GM23338 (cell line): ENCODE measurements at regions not wholly inside any gene's neighbourhood (a gene's known extent, or its start where the extent isn't known, plus 50 kb on each side); places are given as distances from the start of the nearest gene placed in this dataset.

Source experiments
- ATAC-seq: fragments of 200-7000 bp; cut with Tn5 transposase; 3 replicates; pipeline ENCODE4 v1.9.1; 2020
- DNase-seq: peaks from one replicate; pipeline ENCODE4 v3.0.0-alpha.2; 2015; ENCODE audit warnings: low spot score
- H2AFZ ChIP-seq: fragments of 200-600 bp; sonication (generic); 2 replicates; pipeline ENCODE4 v1.8.0; 2016; ENCODE audit warnings: antibody characterized with exemption, mild to moderate bottlenecking, moderate library complexity
- H3F3A ChIP-seq: fragments of 200-600 bp; sonication (generic); replicated peaks from 2 replicates; pipeline ENCODE4 v1.8.0; 2017; ENCODE audit warnings: antibody characterized with exemption, mixed run types, low read depth
- H3K27ac ChIP-seq: fragments of 200-600 bp; sonication (generic); 2 replicates; pipeline ENCODE4 v1.6.1; 2016; ENCODE audit warnings: low read depth
- H3K27me3 ChIP-seq: fragments of 200-600 bp; sonication (generic); 2 replicates; pipeline ENCODE4 v1.8.0; 2016; ENCODE audit warnings: mild to moderate bottlenecking, mixed run types, moderate library complexity; ENCODE audit not compliant: insufficient read depth
- H3K36me3 ChIP-seq: fragments of 200-600 bp; sonication (generic); 2 replicates; pipeline ENCODE4 v1.8.0; 2016; ENCODE audit warnings: mild to moderate bottlenecking; ENCODE audit not compliant: insufficient read depth
- H3K4me1 ChIP-seq: fragments of 200-600 bp; sonication (generic); 2 replicates; pipeline ENCODE4 v1.8.0; 2016; ENCODE audit warnings: mild to moderate bottlenecking, moderate library complexity; ENCODE audit not compliant: insufficient read depth
- H3K4me2 ChIP-seq: fragments of 200-600 bp; sonication (generic); 2 replicates; pipeline ENCODE4 v1.7.1; 2017; ENCODE audit warnings: mixed run types
- H3K4me3 ChIP-seq: fragments of 200-600 bp; sonication (generic); 2 replicates; pipeline ENCODE4 v1.6.1; 2016; ENCODE audit warnings: mixed run types
- H3K79me2 ChIP-seq: fragments of 200-600 bp; sonication (generic); replicated peaks from 2 replicates; pipeline ENCODE4 v1.8.0; 2017; ENCODE audit warnings: mild to moderate bottlenecking; ENCODE audit not compliant: insufficient read depth
- H3K9me2 ChIP-seq: fragments of 200-600 bp; sonication (generic); 2 replicates; pipeline ENCODE4 v1.8.0; 2017; ENCODE audit not compliant: insufficient read depth
- H4K20me1 ChIP-seq: fragments of 200-600 bp; sonication (generic); replicated peaks from 2 replicates; pipeline ENCODE4 v1.8.0; 2017; ENCODE audit warnings: mild to moderate bottlenecking; ENCODE audit not compliant: insufficient read depth
- H3K27ac Mint-ChIP-seq: 2 replicates; pipeline ENCODE4 v1.8.0; 2020; ENCODE audit warnings: inconsistent platforms, mild to moderate bottlenecking, moderate library complexity, mixed read lengths
- H3K27me3 Mint-ChIP-seq: 3 replicates; pipeline ENCODE4 v1.8.0; 2022; ENCODE audit warnings: low read depth, mild to moderate bottlenecking, moderate library complexity, mixed read lengths, inconsistent platforms; ENCODE audit not compliant: insufficient read depth, poor library complexity
- H3K36me3 Mint-ChIP-seq: 3 replicates; pipeline ENCODE4 v1.8.0; 2021; ENCODE audit warnings: low read depth, mild to moderate bottlenecking, inconsistent platforms, moderate library complexity, mixed read lengths
- H3K4me1 Mint-ChIP-seq: 3 replicates; pipeline ENCODE4 v1.8.0; 2020; ENCODE audit warnings: mild to moderate bottlenecking, inconsistent platforms, mixed read lengths
- H3K4me3 Mint-ChIP-seq: 3 replicates; pipeline ENCODE4 v1.8.0; 2021; ENCODE audit warnings: moderate library complexity, mild to moderate bottlenecking, inconsistent platforms, mixed read lengths
- H3K9me3 Mint-ChIP-seq: 3 replicates; pipeline ENCODE4 v1.8.0; 2020; ENCODE audit warnings: moderate library complexity, mild to moderate bottlenecking, inconsistent platforms, mixed read lengths
- ZNF462 ChIP-seq: fragments of 250-450 bp; sonication (Bioruptor Pico); IDR thresholded peaks from 2 replicates; pipeline ENCODE4 v1.5.0; 2020; ENCODE audit warnings: mild to moderate bottlenecking, moderate library complexity
- TF ChIP-seq, protein P1 (sequence below): IDR thresholded peaks from one replicate; pipeline ENCODE4 v1.6.1; 2018; ENCODE audit warnings: antibody characterized with exemption; ENCODE audit not compliant: unreplicated experiment

GRCh38 chr1:29465755-29466154 is 229.4 kb downstream of the PTPRU start:
- Mint-ChIP-seq H3K36me3 (peaks cover 3% of the 10 kb centered on the region; the same call in 2 of the 3 replicates), H3K27ac (no peak overlapping the region), H3K4me1 (peaks cover 9% of the 10 kb centered on the region; the same call in 2 of the 3 replicates), H3K27me3 (peaks cover 8% of the 10 kb centered on the region), H3K9me3 (peaks cover 32% of the 10 kb centered on the region), H3K4me3 (no peak overlapping the region)
- DNase-seq, result peak; percentile 49
- Histone ChIP-seq H3K79me2 (no peaks in the 10 kb centered on the region), H3F3A (no peaks in the 10 kb centered on the region), H3K9me2 (no peaks in the 10 kb centered on the region), H4K20me1 (no peaks in the 10 kb centered on the region), H3K4me3 (no peak overlapping the region), H3K4me1 (no peaks in the 10 kb centered on the region), H3K27me3 (no peaks in the 10 kb centered on the region), H3K36me3 (no peaks in the 10 kb centered on the region), H3K27ac (no peak overlapping the region), H2AFZ (no peak overlapping the region), H3K4me2 (no peak overlapping the region)
- no peak for TF ChIP-seq ZNF462 (CRISPR knock-in tag)
- TF ChIP-seq, protein P1, sequence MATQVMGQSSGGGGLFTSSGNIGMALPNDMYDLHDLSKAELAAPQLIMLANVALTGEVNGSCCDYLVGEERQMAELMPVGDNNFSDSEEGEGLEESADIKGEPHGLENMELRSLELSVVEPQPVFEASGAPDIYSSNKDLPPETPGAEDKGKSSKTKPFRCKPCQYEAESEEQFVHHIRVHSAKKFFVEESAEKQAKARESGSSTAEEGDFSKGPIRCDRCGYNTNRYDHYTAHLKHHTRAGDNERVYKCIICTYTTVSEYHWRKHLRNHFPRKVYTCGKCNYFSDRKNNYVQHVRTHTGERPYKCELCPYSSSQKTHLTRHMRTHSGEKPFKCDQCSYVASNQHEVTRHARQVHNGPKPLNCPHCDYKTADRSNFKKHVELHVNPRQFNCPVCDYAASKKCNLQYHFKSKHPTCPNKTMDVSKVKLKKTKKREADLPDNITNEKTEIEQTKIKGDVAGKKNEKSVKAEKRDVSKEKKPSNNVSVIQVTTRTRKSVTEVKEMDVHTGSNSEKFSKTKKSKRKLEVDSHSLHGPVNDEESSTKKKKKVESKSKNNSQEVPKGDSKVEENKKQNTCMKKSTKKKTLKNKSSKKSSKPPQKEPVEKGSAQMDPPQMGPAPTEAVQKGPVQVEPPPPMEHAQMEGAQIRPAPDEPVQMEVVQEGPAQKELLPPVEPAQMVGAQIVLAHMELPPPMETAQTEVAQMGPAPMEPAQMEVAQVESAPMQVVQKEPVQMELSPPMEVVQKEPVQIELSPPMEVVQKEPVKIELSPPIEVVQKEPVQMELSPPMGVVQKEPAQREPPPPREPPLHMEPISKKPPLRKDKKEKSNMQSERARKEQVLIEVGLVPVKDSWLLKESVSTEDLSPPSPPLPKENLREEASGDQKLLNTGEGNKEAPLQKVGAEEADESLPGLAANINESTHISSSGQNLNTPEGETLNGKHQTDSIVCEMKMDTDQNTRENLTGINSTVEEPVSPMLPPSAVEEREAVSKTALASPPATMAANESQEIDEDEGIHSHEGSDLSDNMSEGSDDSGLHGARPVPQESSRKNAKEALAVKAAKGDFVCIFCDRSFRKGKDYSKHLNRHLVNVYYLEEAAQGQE, result peak; percentile 85
- no peak for ATAC-seq
